ENCODE measurements at regions not wholly inside any gene's neighbourhood (a gene's known extent, or its start where the extent isn't known, plus 50 kb on each side); places are given as distances from the start of the nearest gene placed in this dataset.

DNA sequence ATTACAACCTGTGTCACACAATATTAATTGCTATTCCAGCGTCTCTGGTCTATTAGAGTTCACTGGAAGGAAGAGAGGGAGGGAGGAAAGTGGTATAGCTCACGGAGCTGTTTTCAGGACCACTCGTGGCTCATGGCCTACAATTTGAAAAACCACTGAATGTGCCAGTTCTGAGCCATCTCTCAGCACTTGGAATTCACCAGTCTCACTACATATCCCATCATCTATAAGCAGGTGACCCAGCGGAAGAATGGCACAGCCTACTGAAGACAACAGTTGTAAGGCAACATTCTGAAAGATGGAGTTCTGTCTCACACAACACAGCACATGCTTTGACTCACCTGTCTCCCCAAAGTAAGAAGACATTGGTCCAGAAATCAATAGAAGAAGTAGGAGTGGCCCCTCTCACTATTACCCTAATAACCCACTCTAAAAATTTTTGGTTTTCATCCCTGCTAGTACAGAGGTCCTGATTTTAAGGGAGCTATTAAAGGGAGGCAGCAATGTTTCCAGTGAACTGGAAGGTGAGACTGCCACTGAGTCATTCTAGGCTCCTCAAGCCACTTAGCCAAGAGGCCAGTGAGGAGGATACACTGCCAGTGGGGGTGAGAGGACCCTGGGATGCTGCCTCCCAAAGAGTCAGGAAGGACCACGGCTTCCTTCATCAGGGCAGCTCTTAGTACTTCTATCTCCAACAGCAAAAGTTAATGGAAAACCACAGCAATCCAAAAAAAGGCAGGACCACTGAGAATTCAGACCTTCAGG is 50.0 kb upstream of the DOCK9 start:
- no peak for DNase-seq (ENCODE audit: low read depth in 2 of 2, low spot score in 1 of 2)

- no peak for DNase-seq (ENCODE audit: low read depth in 2 of 2, low spot score in 1 of 2)
These were observed 51.0 kb upstream of the DOCK9 start for GRCh38 chr13:99028890-99029289.

GRCh38 chr13:99029576-99029975 is 51.7 kb upstream of the DOCK9 start:
- DNase-seq (ENCODE audit: low read depth in 2 of 2, low spot score in 1 of 2) = no peak

DNA sequence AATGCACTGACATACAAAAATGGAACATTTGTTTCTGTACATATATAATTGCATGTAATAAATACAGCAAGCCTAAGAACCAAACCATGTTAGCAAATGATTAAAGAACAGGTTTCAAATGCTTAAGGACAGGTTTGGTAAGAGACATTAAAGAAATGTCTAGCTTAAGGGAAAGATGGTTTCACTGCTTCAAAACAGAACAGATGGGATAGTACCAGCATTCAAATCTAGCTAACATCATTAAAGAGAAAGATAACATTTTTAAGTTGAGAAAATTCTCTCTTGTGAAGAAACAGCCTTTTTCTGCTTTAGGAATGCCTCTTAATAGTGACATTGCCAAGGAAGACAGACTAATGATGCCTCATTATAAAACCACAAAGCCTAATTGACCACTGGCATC is 52.5 kb upstream of the DOCK9 start:
- no peak for DNase-seq (ENCODE audit: low read depth in 2 of 2, low spot score in 1 of 2)

DNA sequence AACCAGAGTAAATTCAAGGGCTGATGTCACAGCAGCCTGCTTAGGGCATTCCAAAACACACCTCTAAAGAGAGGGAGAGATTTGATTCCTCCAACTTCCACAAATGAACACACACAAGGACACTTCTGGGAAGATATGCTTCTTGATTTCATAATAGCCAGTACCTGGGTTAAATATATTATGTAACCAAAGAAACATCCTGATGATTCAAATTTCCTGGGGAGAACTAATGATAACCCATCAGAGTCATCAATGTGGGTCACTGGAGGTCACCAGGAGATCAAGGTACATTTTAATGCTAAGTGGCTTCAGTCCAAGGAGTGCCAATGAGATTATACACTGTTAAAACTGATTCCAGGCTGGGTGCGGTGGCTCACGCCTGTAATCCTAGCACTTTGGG is 54.0 kb upstream of the DOCK9 start:
- DNase-seq (ENCODE audit: low read depth in 2 of 2, low spot score in 1 of 2) = no peak

- DNase-seq (ENCODE audit: low read depth in 2 of 2, low spot score in 1 of 2) = no peak
These were observed 56.0 kb upstream of the DOCK9 start for GRCh38 chr13:99033814-99034213.

DNA sequence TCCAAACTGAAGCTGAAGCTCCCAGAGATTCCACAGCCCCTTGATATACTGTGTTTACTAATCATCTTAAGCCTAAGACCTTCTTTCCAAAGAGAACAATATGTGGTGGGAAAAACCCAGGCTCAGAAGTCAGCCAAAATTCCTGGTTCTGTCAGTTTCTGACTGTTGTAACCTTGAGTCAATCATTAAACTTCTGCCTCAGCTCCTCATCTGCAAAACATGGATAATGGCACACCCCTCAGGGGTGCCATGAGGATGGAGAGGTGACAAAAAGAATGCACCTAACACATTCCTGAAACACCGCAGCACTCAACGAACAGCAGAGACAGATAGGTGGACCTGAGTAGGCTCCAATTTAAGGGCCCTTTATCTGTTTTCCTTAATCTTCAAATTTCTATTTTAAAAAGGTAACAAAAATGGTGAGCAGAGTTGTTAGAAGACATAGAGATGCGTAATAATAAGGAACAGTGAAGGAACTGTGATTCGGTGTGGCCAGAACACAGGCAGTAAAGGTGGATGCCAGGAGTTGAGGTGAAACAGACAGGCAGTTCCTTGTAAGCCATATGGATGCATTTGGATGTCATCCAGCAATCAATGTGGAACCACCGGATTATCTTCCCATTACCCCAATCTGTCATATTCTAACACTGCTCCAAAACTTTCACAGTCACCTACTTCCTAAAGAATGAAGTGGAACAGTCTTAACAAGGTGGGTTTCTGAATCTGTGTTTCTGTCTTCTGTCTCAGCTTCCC is 56.6 kb upstream of the DOCK9 start:
- DNase-seq (ENCODE audit: low read depth in 2 of 2, low spot score in 1 of 2) = no peak

- no peak for DNase-seq (ENCODE audit: low read depth in 2 of 2, low spot score in 1 of 2)
These were observed 57.9 kb upstream of the DOCK9 start for GRCh38 chr13:99035715-99036114.

DNA sequence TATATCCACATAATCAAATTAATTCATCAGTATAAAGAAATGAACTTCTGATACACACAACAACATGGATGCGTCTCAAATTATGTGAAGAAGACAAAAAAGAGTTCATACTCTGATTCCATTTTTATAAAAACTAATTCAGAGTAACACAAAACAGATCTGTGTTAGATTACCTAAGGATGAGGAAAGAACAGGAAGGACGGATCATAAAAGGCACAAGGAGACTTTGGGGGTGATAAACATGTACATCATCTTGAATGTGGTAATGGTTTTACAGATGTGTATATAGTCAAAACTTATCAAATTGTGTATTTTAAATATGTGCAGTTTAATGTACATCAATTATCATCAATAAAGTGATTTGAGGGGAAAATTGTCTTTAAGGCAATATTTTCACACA is 59.9 kb upstream of the DOCK9 start:
- no peak for DNase-seq (ENCODE audit: low read depth in 2 of 2, low spot score in 1 of 2)

- DNase-seq (ENCODE audit: low read depth in 2 of 2, low spot score in 1 of 2) = no peak
These were observed 61.9 kb upstream of the DOCK9 start for GRCh38 chr13:99039718-99040280.

DNA sequence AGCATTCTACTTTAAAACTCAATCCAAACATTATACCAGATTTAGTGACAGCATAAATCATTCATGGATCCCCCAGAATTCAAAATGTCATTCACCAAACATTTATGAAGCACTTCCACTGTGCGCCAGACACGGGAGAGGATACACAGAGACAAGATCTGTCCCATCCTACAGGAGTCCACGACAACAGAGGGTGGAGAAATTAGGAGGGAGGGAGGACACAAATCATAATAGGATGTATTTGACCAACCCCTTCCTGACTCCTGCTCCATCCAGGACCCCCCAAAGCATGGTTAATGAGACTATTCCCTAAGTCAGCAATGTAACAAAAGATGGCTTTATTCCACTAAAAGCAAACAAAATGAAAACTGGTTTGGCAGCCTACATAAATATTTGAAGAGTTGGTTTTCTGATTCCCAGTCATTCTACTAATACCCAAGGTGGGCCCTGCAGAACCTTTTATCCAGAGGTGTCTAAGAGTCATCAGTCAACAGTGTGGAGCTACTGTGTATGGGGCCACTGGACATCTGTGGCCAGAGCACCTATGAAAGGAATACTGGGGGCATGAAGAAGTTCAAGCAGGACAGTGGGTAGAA is 62.8 kb upstream of the DOCK9 start:
- DNase-seq (ENCODE audit: low read depth in 2 of 2, low spot score in 1 of 2) = no peak

GRCh38 chr13:99041337-99041736 is 63.5 kb upstream of the DOCK9 start:
- no peak for DNase-seq (ENCODE audit: low read depth in 2 of 2, low spot score in 1 of 2)

- no peak for DNase-seq (ENCODE audit: low read depth in 2 of 2, low spot score in 1 of 2)
These were observed 63.9 kb upstream of the DOCK9 start for GRCh38 chr13:99041788-99042187.

GRCh38 chr13:99042521-99043250 is 64.8 kb upstream of the DOCK9 start:
- DNase-seq (ENCODE audit: low read depth in 2 of 2, low spot score in 1 of 2) = no peak

GRCh38 chr13:99043831-99044231 is 66.0 kb upstream of the DOCK9 start:
- DNase-seq (ENCODE audit: low read depth in 2 of 2, low spot score in 1 of 2) = no peak

- DNase-seq (ENCODE audit: low read depth in 2 of 2, low spot score in 1 of 2) = no peak
These were observed 66.9 kb upstream of the DOCK9 start for GRCh38 chr13:99044764-99045163.

- DNase-seq (ENCODE audit: low read depth in 2 of 2, low spot score in 1 of 2) = no peak
These were observed 67.5 kb upstream of the DOCK9 start for GRCh38 chr13:99045396-99045795.

- DNase-seq (ENCODE audit: low read depth in 2 of 2, low spot score in 1 of 2) = no peak
These were observed 69.0 kb upstream of the DOCK9 start for GRCh38 chr13:99046851-99047250.

DNA sequence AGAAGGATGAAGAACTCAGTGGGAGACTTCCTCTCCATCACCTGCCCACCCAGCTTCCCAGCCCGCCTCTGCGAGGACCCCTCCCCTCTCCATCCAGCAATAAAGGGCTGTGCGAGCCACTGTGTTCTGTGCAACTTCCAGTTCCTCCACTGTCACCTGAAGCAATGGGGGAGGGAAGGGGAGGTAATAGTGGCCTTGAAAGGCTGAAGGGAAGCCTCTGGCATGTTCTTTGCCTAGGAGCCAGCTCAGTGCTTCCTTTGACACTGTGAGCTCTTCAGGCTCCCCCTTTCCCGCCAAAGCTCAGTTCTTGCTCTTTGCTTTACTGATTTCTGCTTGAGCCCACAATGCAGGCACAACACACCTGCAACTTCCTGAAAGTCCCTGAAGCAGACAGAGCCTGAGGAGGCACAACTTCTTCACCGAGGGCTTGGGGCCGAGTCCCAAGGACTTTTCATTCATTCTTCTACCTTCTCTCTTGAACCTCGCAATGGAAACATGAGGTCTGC is 73.2 kb upstream of the DOCK9 start:
- DNase-seq (ENCODE audit: low read depth in 2 of 2, low spot score in 1 of 2) = no peak

- no peak for DNase-seq (ENCODE audit: low read depth in 2 of 2, low spot score in 1 of 2)
These were observed 74.0 kb upstream of the DOCK9 start for GRCh38 chr13:99051768-99052455.
